Activated CD8-positive, alpha-beta memory T cell treated with anti-CD3 and anti-CD28 coated beads, Interleukin-2, amount 50 U/mL, for 24 hours (primary cell): ENCODE measurements at regions not wholly inside any gene's neighbourhood (a gene's known extent, or its start where the extent isn't known, plus 50 kb on each side); places are given as distances from the start of the nearest gene placed in this dataset.

Experiments used
- DNase-seq: peaks from one replicate; pipeline ENCODE4 v3.0.0-alpha.2; 2020; ENCODE audit errors: extremely low read depth

GRCh38 chr11:81033779-81034540, 1593.1 kb upstream of the TENM4 start:
- DNase-seq: no peak

- no peak for DNase-seq
These were observed 1592.1 kb upstream of the TENM4 start for GRCh38 chr11:81032906-81033305.

GRCh38 chr11:81030186-81030585, 1589.4 kb upstream of the TENM4 start:
- DNase-seq: no peak

- DNase-seq: no peak
These were observed 1585.2 kb upstream of the TENM4 start for GRCh38 chr11:81026032-81026431.

- DNase-seq: no peak
These were observed 1581.2 kb upstream of the TENM4 start for GRCh38 chr11:81022057-81022456.

- DNase-seq: no peak
These were observed 1569.8 kb upstream of the TENM4 start for GRCh38 chr11:81010631-81011030.

- DNase-seq: no peak
These were observed 1566.2 kb upstream of the TENM4 start for GRCh38 chr11:81007046-81007445.

GRCh38 chr11:81005595-81005994, 1564.8 kb upstream of the TENM4 start:
- no peak for DNase-seq

- DNase-seq: no peak
These were observed 1563.7 kb upstream of the TENM4 start for GRCh38 chr11:81004576-81004975.

GRCh38 chr11:81002374-81002773, 1561.5 kb upstream of the TENM4 start:
- DNase-seq: no peak

- no peak for DNase-seq
These were observed 1559.9 kb upstream of the TENM4 start for GRCh38 chr11:81000735-81001134.

- DNase-seq: no peak
These were observed 1559.5 kb upstream of the TENM4 start for GRCh38 chr11:81000334-81000733.

GRCh38 chr11:80995523-80995922, 1554.7 kb upstream of the TENM4 start:
- no peak for DNase-seq

- no peak for DNase-seq
These were observed 1552.7 kb upstream of the TENM4 start for GRCh38 chr11:80993536-80993935.

GRCh38 chr11:80990885-80991284, 1550.1 kb upstream of the TENM4 start:
- no peak for DNase-seq

- no peak for DNase-seq
These were observed 1546.3 kb upstream of the TENM4 start for GRCh38 chr11:80987171-80987570.

GRCh38 chr11:80986421-80987074, 1545.7 kb upstream of the TENM4 start:
- DNase-seq: no peak

GRCh38 chr11:80980227-80980626, 1539.4 kb upstream of the TENM4 start:
- no peak for DNase-seq

- no peak for DNase-seq
These were observed 1533.0 kb upstream of the TENM4 start for GRCh38 chr11:80973786-80974185.

- DNase-seq: no peak
These were observed 1529.2 kb upstream of the TENM4 start for GRCh38 chr11:80970037-80970436.

- no peak for DNase-seq
These were observed 1526.8 kb upstream of the TENM4 start for GRCh38 chr11:80967649-80968048.

- no peak for DNase-seq
These were observed 1519.7 kb upstream of the TENM4 start for GRCh38 chr11:80960381-80961029.

- DNase-seq: no peak
These were observed 1518.9 kb upstream of the TENM4 start for GRCh38 chr11:80959751-80960150.
